Ishikawa (cell line): ENCODE measurements at regions not wholly inside any gene's neighbourhood (a gene's known extent, or its start where the extent isn't known, plus 50 kb on each side); places are given as distances from the start of the nearest gene placed in this dataset.

Experiments used
- CEBPB ChIP-seq: IDR thresholded peaks from 2 replicates; pipeline ENCODE4 v1.6.1; 2012
- CREB1 ChIP-seq: IDR thresholded peaks from 2 replicates; pipeline ENCODE4 v1.6.1; 2012; ENCODE audit warnings: low read depth
- EGR1 ChIP-seq: IDR thresholded peaks from 2 replicates; pipeline ENCODE4 v1.6.1; 2012
- EP300 ChIP-seq: IDR thresholded peaks from 2 replicates; pipeline ENCODE4 v1.6.1; 2012; ENCODE audit warnings: borderline replicate concordance
- FOXM1 ChIP-seq: IDR thresholded peaks from 2 replicates; pipeline ENCODE4 v1.6.1; 2012; ENCODE audit warnings: low read depth, borderline replicate concordance
- NFIC ChIP-seq: IDR thresholded peaks from 2 replicates; pipeline ENCODE4 v1.6.1; 2012
- RAD21 ChIP-seq: IDR thresholded peaks from 2 replicates; pipeline ENCODE4 v1.6.1; 2012; ENCODE audit warnings: low read depth
- TAF1 ChIP-seq: IDR thresholded peaks from 2 replicates; pipeline ENCODE4 v1.6.1; 2012; ENCODE audit warnings: low read depth, mild to moderate bottlenecking
- TCF12 ChIP-seq: IDR thresholded peaks from 2 replicates; pipeline ENCODE4 v1.6.1; 2012; ENCODE audit warnings: low read depth
- TEAD4 ChIP-seq: IDR thresholded peaks from 2 replicates; pipeline ENCODE4 v1.6.1; 2012
- YY1 ChIP-seq: IDR thresholded peaks from 2 replicates; pipeline ENCODE4 v1.6.1; 2012; ENCODE audit warnings: low read depth
- ZBTB7A ChIP-seq: IDR thresholded peaks from 2 replicates; pipeline ENCODE4 v1.6.1; 2012; ENCODE audit warnings: low read depth
- TF ChIP-seq, protein P1 (sequence below): IDR thresholded peaks from 2 replicates; pipeline ENCODE4 v1.6.1; 2012; ENCODE audit warnings: low read depth, mild to moderate bottlenecking
- TF ChIP-seq, protein P2 (sequence below): IDR thresholded peaks from 2 replicates; pipeline ENCODE4 v1.6.1; 2012
- TF ChIP-seq, protein P3 (sequence below): IDR thresholded peaks from 2 replicates; pipeline ENCODE4 v1.6.1; 2012

DNA sequence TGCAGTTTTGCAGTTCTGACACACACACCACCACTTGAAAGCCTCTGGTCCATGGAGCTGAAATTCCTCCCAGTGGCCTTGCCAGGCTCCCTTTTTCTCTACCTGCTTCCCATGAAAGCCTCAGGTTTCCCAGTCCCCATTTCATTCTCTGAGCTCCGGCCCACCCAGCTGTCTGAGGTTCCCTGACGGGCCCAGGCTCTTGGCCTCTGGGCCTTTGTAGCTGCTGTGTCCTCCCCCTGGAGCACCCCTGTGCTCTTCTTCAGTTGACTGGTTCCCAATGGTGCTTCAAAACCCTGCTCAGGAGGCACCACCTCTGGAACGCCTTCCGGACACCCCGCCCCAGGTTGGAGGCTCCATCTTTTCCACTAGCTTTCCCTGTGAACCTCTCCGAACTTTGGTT lies 155.9 kb upstream of the SHB start:
- no peak for TF ChIP-seq EP300
- TF ChIP-seq CEBPB: no peak
- TF ChIP-seq EGR1: no peak
- TF ChIP-seq YY1: no peak
- no peak for TF ChIP-seq RAD21
- TF ChIP-seq ZBTB7A: no peak
- TF ChIP-seq TCF12: no peak
- TF ChIP-seq CREB1: no peak
- TF ChIP-seq, protein P1, sequence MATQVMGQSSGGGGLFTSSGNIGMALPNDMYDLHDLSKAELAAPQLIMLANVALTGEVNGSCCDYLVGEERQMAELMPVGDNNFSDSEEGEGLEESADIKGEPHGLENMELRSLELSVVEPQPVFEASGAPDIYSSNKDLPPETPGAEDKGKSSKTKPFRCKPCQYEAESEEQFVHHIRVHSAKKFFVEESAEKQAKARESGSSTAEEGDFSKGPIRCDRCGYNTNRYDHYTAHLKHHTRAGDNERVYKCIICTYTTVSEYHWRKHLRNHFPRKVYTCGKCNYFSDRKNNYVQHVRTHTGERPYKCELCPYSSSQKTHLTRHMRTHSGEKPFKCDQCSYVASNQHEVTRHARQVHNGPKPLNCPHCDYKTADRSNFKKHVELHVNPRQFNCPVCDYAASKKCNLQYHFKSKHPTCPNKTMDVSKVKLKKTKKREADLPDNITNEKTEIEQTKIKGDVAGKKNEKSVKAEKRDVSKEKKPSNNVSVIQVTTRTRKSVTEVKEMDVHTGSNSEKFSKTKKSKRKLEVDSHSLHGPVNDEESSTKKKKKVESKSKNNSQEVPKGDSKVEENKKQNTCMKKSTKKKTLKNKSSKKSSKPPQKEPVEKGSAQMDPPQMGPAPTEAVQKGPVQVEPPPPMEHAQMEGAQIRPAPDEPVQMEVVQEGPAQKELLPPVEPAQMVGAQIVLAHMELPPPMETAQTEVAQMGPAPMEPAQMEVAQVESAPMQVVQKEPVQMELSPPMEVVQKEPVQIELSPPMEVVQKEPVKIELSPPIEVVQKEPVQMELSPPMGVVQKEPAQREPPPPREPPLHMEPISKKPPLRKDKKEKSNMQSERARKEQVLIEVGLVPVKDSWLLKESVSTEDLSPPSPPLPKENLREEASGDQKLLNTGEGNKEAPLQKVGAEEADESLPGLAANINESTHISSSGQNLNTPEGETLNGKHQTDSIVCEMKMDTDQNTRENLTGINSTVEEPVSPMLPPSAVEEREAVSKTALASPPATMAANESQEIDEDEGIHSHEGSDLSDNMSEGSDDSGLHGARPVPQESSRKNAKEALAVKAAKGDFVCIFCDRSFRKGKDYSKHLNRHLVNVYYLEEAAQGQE: no peak
- no peak for TF ChIP-seq FOXM1
- no peak for TF ChIP-seq TEAD4

DNA sequence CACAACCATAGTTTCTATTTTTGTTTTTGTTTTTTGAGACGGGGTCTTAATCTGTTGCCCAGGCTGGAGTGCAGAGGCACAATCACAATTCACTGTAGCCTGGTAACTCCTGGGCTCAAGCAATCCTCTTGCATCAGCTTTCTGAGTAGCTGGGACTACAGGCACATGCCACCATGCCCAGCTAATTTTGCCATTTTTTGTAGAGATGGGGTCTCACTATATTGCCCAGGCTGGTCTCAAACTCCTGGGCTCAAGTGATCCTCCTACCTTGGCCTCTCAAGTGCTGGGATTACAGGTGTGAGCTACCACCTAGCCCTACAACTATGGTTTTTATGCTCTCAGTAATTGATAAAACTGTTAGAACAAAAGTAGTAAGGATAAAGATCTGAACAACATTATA lies 147.5 kb upstream of the SHB start:
- TF ChIP-seq NFIC (no peak), YY1 (no peak), CREB1 (no peak), EGR1 (no peak), TCF12 (no peak), FOXM1 (no peak), RAD21 (no peak), TEAD4 (no peak), EP300 (no peak), ZBTB7A (no peak), TAF1 (no peak), CEBPB (no peak)
- TF ChIP-seq, protein P2, sequence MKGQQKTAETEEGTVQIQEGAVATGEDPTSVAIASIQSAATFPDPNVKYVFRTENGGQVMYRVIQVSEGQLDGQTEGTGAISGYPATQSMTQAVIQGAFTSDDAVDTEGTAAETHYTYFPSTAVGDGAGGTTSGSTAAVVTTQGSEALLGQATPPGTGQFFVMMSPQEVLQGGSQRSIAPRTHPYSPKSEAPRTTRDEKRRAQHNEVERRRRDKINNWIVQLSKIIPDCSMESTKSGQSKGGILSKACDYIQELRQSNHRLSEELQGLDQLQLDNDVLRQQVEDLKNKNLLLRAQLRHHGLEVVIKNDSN: no peak
- TF ChIP-seq, protein P1: no peak
- TF ChIP-seq, protein P3, sequence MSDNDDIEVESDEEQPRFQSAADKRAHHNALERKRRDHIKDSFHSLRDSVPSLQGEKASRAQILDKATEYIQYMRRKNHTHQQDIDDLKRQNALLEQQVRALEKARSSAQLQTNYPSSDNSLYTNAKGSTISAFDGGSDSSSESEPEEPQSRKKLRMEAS: no peak

DNA sequence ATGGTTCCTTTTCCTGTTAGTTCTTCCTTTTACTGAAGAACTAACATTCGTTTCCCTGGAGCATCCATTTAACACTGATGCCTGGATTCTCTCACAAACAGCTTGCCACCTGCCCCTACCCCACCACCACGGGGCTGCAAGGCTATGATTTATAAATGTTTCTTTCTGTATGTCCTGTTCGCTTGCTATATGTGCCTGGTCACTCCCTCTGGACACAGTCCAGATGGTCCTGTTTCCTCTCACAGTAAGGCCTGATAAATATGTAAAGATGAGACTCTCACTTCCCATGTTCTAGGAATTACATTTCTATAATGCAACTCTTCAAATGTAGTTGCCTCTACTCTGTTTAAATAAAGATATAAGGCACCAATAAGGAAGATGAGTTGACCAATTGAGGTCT lies 146.4 kb upstream of the SHB start:
- TF ChIP-seq, protein P2: no peak
- no peak for TF ChIP-seq CREB1
- no peak for TF ChIP-seq FOXM1
- no peak for TF ChIP-seq EP300
- no peak for TF ChIP-seq YY1
- TF ChIP-seq, protein P3: no peak
- no peak for TF ChIP-seq CEBPB

DNA sequence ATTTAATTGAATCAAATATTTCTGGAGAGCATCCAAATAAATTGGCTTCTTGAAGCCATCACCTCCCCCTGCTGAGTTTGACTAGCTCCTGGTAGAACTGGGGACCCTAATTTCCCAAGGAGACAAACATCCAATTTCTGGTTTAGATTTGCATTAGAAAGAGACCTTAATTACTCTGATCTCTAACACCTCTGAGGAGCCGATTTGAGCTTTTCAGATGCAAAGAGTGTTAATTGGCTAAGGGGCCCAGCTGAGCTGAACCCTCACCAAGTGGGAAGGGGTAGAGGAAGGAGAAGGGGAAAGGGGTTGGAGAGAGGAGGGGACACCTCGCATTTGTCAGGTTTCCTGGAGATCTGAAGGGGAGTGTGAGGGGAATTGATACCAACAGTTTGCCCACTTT lies 145.4 kb upstream of the SHB start:
- TF ChIP-seq, protein P2: no peak
- TF ChIP-seq NFIC (no peak), YY1 (no peak), EGR1 (no peak), FOXM1 (no peak), CREB1 (no peak), ZBTB7A (no peak), TAF1 (no peak), TEAD4 (no peak), CEBPB (no peak), TCF12 (no peak), EP300 (no peak), RAD21 (no peak)
- TF ChIP-seq, protein P1: no peak
- TF ChIP-seq, protein P3: no peak
